Posterior cingulate gyrus (tissue), 11 donors: ENCODE measurements at regions not wholly inside any gene's neighbourhood (a gene's known extent, or its start where the extent isn't known, plus 50 kb on each side); places are given as distances from the start of the nearest gene placed in this dataset.
A peak's percentile ranks its signal among the peaks of the same experiment; 100 is the strongest.
"Not testable (repeated sequence)": the region's sequence is repeated elsewhere in the genome, so short reads cannot be mapped to it uniquely, and the experiment has no call there.

ENCODE experiments used
- DNase-seq, 10 donors: peaks; one replicate each; pipeline versions ENCODE4 v3.0.0 to v3.0.0-alpha.2; 2020 to 2021; ENCODE audit warnings: mixed read lengths in 3 of 10
- intact Hi-C: fragments of 100-400 bp; cut with DNase I; formaldehyde crosslinking; loops from one replicate; pipeline ENCODE4 v1.15.1; 2023

GRCh38 chr7:356087-356486 lies 66.1 kb downstream of the FOXL3 start:
- intact Hi-C loops = no loop called here
- no peak for DNase-seq

GRCh38 chr7:356691-357462 lies 66.9 kb downstream of the FOXL3 start:
- intact Hi-C loops = no loop called here
- DNase-seq = no peak

GRCh38 chr7:357531-358209 lies 67.7 kb downstream of the FOXL3 start:
- no peak for DNase-seq
- intact Hi-C loops = no loop called here

DNA sequence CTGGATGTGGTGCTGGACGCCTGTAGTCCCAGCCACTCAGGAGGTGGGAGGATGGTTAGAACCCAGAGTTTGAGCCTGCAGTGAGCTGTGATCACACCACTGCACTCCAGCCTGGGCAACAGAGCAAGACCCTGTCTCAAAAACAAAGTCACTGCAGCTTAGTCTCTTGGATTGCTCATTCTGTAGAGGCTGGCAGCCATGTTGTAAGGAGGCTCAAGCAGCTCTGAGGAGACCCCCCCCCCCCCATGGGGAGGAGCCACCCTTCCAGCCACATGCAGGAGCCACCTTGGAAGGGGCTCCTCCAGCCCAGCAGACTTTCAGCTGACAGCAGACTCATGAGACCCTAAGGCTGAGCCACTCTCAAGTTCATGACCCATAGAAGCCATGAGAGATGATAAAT lies 68.4 kb downstream of the FOXL3 start:
- peak in 1 of 10 donors; percentile 26 for DNase-seq
- intact Hi-C loops = no loop called here

- intact Hi-C loops = no loop called here
- DNase-seq = peak in 4 of 10 donors; percentile 17 to 79 (median 61)
Measured at GRCh38 chr7:359226-359765, 69.3 kb downstream of the FOXL3 start.

GRCh38 chr7:359766-360361 lies 69.9 kb downstream of the FOXL3 start:
- intact Hi-C loops = no loop called here
- DNase-seq = peak in 5 of 10 donors; percentile 1 to 72 (median 47)

DNA sequence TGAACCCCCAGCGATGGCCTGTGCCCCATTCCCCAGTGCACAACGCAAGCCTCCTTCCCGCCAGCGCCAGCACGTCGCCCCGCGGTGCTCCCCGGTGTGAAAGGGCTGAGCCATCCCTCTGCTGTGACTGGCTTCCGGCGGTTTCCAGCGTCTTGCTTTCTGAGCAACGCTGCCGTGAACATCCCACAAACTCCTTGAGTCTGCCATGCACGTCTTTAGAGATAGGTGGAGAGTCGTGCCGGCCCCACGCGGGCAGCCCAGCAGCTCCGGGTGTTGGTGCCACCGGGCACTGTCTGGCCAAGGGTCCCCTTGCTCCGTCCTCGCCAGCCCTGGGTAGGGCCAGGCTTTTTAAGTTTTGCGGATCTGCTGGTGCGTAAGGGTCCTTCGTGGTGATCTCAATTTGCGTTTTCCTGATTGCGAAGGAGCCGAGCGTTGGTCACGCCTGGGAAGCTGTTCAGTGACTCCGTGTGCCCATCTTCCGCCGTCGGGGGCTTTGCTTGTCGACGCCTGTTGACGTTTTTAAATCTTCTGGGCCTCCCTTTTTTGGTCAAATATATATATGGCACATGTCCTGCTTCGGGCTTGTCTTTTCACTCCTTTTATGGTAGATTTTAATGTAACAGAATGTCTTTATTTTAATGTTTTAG lies 70.6 kb downstream of the FOXL3 start:
- intact Hi-C loops = no loop called here
- DNase-seq = peak in 5 of 10 donors; percentile 1 to 60 (median 50)

DNA sequence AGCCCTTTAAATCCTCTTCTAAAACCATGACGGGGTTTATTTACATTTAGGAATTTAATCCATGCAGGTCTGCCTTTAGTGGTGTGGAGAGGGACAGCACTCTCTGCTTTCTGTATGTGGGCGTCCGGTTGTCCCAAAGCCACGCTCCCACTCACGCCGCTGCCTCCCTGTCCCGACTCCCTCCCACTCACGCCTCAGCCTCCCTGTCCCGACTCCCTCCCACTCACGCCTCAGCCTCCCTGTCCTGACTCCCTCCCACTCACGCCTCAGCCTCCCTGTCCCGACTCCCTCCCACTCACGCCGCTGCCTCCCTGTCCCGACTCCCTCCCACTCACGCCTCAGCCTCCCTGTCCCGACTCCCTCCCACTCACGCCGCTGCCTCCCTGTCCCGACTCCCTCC lies 71.2 kb downstream of the FOXL3 start:
- DNase-seq = peak in 4 of 10 donors; percentile 16 to 81 (median 52)
- intact Hi-C loops = not testable (repeated sequence)

DNA sequence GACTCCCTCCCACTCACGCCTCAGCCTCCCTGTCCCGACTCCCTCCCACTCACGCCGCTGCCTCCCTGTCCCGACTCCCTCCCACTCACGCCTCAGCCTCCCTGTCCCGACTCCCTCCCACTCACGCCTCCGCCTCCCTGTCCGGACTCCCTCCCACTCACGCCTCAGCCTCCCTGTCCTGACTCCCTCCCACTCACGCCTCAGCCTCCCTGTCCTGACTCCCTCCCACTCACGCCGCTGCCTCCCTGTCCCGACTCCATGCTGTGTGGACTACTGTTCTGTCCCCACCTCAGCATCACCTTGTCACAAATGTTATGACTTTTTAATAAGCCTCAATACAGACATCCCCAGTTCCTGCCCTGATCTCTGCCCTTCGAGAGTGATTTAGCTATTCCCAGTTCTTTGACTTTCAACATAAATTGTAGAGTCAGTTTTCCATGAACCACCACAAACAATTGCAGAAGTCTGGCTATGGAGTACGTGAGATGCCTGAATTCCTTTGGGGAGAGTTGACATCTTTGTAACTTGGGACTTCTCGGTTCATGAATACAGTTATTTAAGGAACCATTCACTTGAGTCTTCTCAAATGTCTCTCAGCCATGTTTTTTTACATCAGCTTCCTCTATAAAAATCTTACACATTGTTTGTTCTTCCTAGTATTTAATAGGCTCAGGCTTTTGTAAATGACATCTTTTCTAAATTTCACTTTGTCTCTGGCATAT lies 71.9 kb downstream of the FOXL3 start:
- intact Hi-C loops = no loop called here

GRCh38 chr7:362402-363096 lies 72.6 kb downstream of the FOXL3 start:
- intact Hi-C loops = no loop called here
- peak in 4 of 10 donors; percentile 12 to 74 (median 42) for DNase-seq

More for the DNA sequence above, 71.9 kb downstream of the FOXL3 start:
- DNase-seq = peak in 2 of 10 donors; percentile 37 to 51

DNA sequence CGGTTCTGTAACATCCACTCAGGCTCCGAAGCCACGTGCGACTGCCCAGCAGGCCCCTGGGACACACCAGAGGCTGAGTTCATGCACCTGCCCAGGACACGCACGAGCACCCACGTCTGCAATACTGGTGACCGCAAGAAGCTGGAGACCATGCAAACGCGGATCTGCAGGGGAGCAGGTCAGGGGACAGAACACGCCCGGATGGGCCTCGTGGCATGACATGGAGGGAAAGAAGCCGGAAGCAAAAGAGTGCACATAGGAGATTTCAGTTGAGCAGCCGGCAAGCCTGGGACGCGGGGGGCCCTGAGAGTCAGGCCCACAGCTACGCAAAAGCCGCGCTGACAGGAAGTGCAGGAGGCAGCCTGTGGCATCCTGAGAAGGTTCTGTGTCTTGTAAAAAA lies 73.7 kb downstream of the FOXL3 start:
- intact Hi-C loops = no loop called here
- peak in 4 of 10 donors; percentile 16 to 72 (median 62) for DNase-seq

DNA sequence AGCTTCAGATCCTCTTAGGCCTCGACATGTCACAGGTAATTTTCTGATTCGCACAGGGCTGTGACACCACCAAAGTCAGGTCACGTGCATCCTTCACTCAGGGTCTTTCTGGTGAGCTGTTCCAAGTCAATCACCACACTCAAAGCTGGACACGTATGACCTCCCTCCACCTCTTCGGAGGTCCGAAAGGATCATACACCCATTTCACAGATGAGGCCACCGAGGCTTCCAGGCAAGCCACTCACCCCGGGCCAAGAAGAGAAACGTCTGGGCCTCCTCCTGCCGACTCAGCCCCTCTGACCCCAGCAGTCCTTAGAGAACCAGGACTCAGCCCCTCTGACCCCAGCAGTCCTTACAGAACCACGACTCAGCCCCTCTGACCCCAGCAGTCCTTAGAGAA lies 74.6 kb downstream of the FOXL3 start:
- DNase-seq = peak in 4 of 10 donors; percentile 5 to 67 (median 14)
- intact Hi-C loops = no loop called here

GRCh38 chr7:365593-365992 lies 75.6 kb downstream of the FOXL3 start:
- intact Hi-C loops = no loop called here
- peak in 4 of 10 donors; percentile 11 to 66 (median 58) for DNase-seq

DNA sequence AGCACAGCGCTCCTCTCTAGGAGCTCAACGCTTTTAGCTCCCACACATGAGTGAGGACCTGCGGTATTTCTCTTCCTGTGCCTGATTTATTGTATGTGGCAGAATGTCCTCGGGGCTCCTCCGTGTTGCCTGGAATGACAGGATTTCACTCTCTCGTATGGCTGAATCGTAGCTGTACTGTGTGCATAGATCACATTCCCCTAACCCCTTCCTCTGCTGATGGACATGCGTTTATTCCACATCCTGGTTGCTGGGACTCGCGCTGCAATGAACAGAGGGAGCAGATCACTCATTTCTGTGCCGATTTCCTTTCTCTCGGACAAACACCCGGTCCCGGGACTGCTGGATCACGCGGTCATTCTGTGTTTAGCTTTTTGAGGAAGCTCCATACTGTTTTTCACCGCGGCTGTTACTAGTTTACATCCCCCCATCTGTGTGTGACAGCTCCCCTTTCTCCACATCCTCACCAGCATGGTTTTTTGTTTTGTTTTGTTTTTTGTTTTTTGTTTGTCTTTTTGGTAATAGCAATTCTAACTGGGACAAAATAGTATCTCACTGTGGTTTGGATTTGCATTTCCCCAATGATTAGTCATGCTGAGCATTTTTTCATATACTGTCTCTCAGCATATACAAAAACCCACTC lies 76.3 kb downstream of the FOXL3 start:
- intact Hi-C loops = no loop called here
- peak in 4 of 10 donors; percentile 12 to 43 (median 17) for DNase-seq

GRCh38 chr7:367351-367901 lies 77.5 kb downstream of the FOXL3 start:
- DNase-seq = peak in 4 of 10 donors; percentile 7 to 59 (median 30)
- intact Hi-C loops = no loop called here

- intact Hi-C loops = no loop called here
- peak in 4 of 10 donors; percentile 24 to 76 (median 64) for DNase-seq
Measured at GRCh38 chr7:368651-369475, 78.9 kb downstream of the FOXL3 start.

GRCh38 chr7:369476-370258 lies 79.7 kb downstream of the FOXL3 start:
- peak in 4 of 10 donors; percentile 25 to 70 (median 61) for DNase-seq
- intact Hi-C loops = no loop called here
